ENCODE measurements at regions not wholly inside any gene's neighbourhood (a gene's known extent, or its start where the extent isn't known, plus 50 kb on each side); places are given as distances from the start of the nearest gene placed in this dataset.

- Histone ChIP-seq H3K27me3 (ENCODE audit: insufficient read depth, low read length, poor library complexity) (no peaks in the 10 kb centered on the region), H3K9ac (ENCODE audit: low read depth, low read length) (no peak overlapping the region), H2AFZ (ENCODE audit: low read depth, low read length) (no peak overlapping the region), H3K4me3 (ENCODE audit: low read depth in 1 of 2, low read length in 2 of 2) (no peak overlapping the region), H4K20me1 (ENCODE audit: insufficient read depth, low read length) (no peaks in the 10 kb centered on the region), H3K79me2 (ENCODE audit: insufficient read depth, low read length) (no peaks in the 10 kb centered on the region), H3K4me1 (ENCODE audit: insufficient read depth, low read length) (no peaks in the 10 kb centered on the region), H3K9me3 (ENCODE audit: insufficient read depth, low read length, severe bottlenecking) (no peaks in the 10 kb centered on the region), H3K4me2 (ENCODE audit: insufficient read depth, low read length) (no peak overlapping the region), H3K36me3 (ENCODE audit: insufficient read depth, low read length) (no peaks in the 10 kb centered on the region), H3K27ac (ENCODE audit: low read length) (no peak overlapping the region)
- TF ChIP-seq CTCF (IDR thresholded peaks at IDR 0.05; ENCODE audit: borderline replicate concordance, extremely low read depth, low read length, poor library complexity, severe bottlenecking) = no peak
- no peak for TF ChIP-seq EZH2 (IDR thresholded peaks at IDR 0.05; ENCODE audit: borderline replicate concordance, low read depth, low read length, severe bottlenecking)
- no peak for DNase-seq
- ATAC-seq (ENCODE audit: insufficient read depth, low read depth) = no peak
These were observed 54.4 kb upstream of the NEGR1 start for GRCh38 chr1:72336776-72337175.
